ENCODE measurements at regions not wholly inside any gene's neighbourhood (a gene's known extent, or its start where the extent isn't known, plus 50 kb on each side); places are given as distances from the start of the nearest gene placed in this dataset.
A peak's percentile ranks its signal among the peaks of the same experiment; 100 is the strongest.

DNA sequence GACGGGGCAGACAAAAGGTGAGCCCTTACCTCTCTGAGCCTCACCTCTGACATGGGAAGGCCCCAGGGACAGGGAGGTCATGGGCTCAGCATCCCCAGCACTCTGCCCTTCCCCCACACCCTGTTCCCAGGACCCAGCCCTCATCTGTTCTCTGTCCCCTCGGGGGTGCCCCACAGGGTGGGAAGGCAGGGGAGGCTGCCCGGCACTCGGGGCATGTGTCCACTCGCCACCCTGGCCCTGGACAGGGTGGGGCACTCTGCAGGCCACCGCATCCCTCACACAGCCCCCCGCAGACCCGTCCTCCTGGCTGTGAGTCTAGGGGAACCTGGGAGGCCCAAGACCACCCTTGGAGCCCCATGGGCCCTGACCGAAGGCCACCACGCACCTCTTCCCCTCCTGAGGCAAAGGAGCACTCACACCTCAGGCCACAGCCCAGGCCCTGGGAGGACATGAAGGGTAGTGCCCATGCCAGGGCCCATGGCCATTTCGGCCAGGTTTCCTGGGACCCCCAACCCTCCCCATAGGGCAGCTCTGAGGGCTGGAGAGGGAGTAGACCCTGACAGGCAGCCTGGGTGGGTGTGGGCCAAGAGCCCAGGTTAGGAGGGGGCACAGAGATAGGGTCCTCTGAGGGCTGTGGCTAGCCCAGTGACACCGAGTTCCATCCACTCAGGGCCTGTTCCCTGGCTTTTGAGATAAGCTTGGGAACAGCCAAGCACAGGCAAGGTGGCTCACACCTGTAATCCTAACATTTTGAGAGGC is 193.1 kb downstream of the IGLL1 start:
- TF ChIP-seq POLR2AphosphoS5 (IDR thresholded peaks at IDR 0.05): no peak
- TF ChIP-seq, protein P1, sequence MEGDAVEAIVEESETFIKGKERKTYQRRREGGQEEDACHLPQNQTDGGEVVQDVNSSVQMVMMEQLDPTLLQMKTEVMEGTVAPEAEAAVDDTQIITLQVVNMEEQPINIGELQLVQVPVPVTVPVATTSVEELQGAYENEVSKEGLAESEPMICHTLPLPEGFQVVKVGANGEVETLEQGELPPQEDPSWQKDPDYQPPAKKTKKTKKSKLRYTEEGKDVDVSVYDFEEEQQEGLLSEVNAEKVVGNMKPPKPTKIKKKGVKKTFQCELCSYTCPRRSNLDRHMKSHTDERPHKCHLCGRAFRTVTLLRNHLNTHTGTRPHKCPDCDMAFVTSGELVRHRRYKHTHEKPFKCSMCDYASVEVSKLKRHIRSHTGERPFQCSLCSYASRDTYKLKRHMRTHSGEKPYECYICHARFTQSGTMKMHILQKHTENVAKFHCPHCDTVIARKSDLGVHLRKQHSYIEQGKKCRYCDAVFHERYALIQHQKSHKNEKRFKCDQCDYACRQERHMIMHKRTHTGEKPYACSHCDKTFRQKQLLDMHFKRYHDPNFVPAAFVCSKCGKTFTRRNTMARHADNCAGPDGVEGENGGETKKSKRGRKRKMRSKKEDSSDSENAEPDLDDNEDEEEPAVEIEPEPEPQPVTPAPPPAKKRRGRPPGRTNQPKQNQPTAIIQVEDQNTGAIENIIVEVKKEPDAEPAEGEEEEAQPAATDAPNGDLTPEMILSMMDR (IDR thresholded peaks at IDR 0.05): no peak
- no peak for TF ChIP-seq POLR2A (IDR thresholded peaks at IDR 0.05)
- no peak for TF ChIP-seq EP300 (IDR thresholded peaks at IDR 0.05)
- peaks cover 0 to 21% (median 10%) of the 10 kb centered on the region in 4 donors for H3K4me1 ChIP-seq
- H3K36me3 ChIP-seq: no peaks in the 10 kb centered on the region
- WGBS, 2 donors: 80 to 88% methylated on average over 1 to 11 of the region's 12 CpGs
- H3K9me3 ChIP-seq: no peaks in the 10 kb centered on the region
- DNase-seq: peak in 1 of 2 donors; percentile 60
- no peak overlapping the region for H3K27ac ChIP-seq
- H3K27me3 ChIP-seq: no peaks in the 10 kb centered on the region
- no peak overlapping the region for H3K4me3 ChIP-seq
- ATAC-seq (ENCODE audit: low FRiP score in 2 of 2): no peak

DNA sequence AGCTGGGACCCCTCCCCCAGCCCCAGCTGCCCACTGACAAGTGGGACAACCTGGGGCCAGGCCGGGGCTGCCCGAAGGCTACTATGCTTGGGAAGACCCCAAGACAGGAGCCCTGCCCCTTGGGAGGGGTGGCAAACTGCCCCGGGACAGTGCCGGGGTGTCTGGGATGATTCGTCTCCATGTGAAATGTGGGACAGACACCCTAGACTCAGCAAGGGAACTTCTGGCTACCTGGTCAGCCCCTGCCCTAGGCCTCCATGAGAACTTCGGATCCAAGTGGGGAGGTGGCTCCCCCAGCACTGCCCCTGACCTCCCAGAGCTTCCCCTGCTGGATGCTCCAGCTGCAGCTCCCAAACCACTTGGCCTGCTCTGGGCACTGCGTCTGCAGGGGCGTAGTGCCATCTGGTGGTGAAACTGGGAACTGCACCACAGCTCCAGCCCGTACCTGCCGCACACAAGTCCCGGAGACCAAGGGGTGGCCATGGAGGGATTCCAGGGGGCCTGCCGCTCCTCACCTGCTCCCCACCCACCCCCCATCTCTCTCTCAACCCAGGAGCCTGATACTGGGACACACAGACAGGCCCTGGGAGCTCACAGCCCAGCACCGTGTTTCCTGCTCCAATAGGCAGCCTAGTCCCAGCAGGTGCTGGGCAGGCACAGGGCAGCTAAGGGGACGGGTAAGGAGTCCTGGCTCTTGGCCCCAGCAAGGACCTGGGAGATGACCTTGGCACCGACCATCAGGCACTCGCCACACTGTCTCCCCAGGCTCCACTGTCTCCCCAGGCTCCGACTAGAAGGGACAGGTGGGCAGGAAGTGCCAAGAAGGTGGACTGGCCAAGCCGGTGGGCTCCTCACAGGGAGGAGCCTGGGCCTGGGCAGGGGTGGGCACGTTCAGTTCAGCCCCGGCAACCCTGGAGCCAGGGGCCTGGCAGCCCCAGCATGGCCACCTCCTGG is 194.1 kb downstream of the IGLL1 start:
- Histone ChIP-seq H3K4me1 (peaks cover 0 to 21% (median 10%) of the 10 kb centered on the region in 4 donors), H3K9me3 (no peaks in the 10 kb centered on the region), H3K36me3 (no peaks in the 10 kb centered on the region), H3K4me3 (no peak overlapping the region), H3K27me3 (no peaks in the 10 kb centered on the region), H3K27ac (no peak overlapping the region)
- ATAC-seq (ENCODE audit: low FRiP score in 2 of 2) (peak; percentile 85 to 87), DNase-seq (peak; percentile 78 to 80)
- WGBS, 2 donors: 38 to 75% methylated on average over 4 to 11 of the region's 20 CpGs
- TF ChIP-seq, protein P1 (IDR thresholded peaks at IDR 0.05): peak; percentile 98 to 99 (median 98)
- no peak for TF ChIP-seq EP300 (IDR thresholded peaks at IDR 0.05)
- peak in 1 of 4 donors; percentile 20 for TF ChIP-seq POLR2A (IDR thresholded peaks at IDR 0.05)

DNA sequence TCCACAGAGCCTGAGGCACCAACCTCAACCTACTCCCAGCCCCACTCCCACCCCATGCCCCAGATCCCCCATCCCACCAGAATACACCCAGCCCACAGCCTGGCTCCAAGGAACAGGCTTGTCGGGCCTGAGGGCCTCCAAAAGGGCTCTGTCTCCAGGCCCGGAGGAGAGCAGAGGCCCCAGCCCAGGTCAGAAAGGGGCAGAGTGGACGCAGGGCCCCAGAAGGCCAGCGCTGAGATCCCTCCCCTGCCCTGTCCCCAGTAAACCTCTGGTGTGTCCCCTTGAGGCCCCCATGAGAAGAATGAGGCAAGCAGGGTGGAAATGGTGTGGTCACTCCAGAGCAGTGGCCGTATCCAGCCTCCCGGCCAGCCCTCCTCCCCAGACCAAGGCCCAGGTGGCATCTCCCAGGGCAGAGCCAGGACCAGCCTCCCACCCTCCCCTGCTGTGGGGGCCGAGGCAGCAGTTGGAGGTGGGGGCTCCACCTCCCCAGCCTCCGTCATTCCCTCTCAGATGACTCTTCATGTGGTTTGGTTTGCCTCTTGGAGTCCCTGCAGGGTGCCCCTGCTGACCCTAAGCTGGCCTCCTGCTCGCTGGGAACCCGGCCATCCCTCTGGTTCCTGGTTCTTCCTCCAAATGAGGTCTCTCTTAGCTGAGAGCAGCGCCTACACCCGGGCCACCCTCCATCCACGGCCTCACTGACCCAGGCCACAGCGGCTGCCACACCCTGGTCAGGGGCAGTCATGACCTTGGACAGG is 195.0 kb downstream of the IGLL1 start:
- Histone ChIP-seq H3K4me1 (peaks cover 0 to 21% (median 10%) of the 10 kb centered on the region in 4 donors), H3K9me3 (no peaks in the 10 kb centered on the region), H3K4me3 (no peak overlapping the region), H3K27ac (no peak overlapping the region), H3K27me3 (no peaks in the 10 kb centered on the region), H3K36me3 (no peaks in the 10 kb centered on the region)
- TF ChIP-seq EP300 (IDR thresholded peaks at IDR 0.05): no peak
- no peak for TF ChIP-seq POLR2A (IDR thresholded peaks at IDR 0.05)
- no peak for TF ChIP-seq POLR2AphosphoS5 (IDR thresholded peaks at IDR 0.05)
- TF ChIP-seq, protein P1 (IDR thresholded peaks at IDR 0.05): no peak
- ATAC-seq (ENCODE audit: low FRiP score in 2 of 2) (no peak), DNase-seq (peak in 1 of 2 donors; percentile 71)
- WGBS, 2 donors: 65 to 73% methylated on average over 6 to 14 of the region's 14 CpGs

DNA sequence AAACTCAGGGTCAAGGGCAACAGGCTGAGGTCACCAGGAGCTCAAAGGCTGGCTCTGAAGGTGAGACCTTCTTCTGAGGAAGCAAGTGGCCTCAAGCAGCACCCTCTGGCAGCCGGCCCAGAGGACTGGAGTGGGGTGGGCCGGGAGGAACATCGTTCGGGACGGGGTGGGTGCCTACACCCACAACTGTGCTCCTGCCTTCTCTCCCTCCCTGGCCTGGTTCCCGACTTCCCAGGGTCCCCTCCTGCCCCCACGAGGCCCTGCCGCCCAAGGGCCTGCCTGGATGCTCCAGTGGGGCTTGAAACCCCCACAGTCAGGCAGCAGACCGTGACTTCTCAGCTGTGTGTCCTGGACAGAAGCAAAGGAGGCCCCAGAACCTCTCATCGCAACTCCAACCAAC is 195.7 kb downstream of the IGLL1 start:
- peak in 1 of 2 donors; percentile 68 for DNase-seq
- Histone ChIP-seq H3K36me3 (no peaks in the 10 kb centered on the region), H3K27ac (no peak overlapping the region), H3K9me3 (no peaks in the 10 kb centered on the region), H3K27me3 (no peaks in the 10 kb centered on the region), H3K4me3 (no peak overlapping the region), H3K4me1 (peaks cover 0 to 21% (median 10%) of the 10 kb centered on the region in 4 donors)
- TF ChIP-seq POLR2AphosphoS5 (IDR thresholded peaks at IDR 0.05) (no peak), EP300 (IDR thresholded peaks at IDR 0.05) (no peak), POLR2A (IDR thresholded peaks at IDR 0.05) (no peak)
- TF ChIP-seq, protein P1 (IDR thresholded peaks at IDR 0.05): no peak
- 36% methylated on average over 9 of the region's 10 CpGs; no CpG with 5 or more reads in 1 of the 2 donors for WGBS, 2 donors
- no peak for ATAC-seq (ENCODE audit: low FRiP score in 2 of 2)
